PC-9 (cell line): ENCODE measurements at regions not wholly inside any gene's neighbourhood (a gene's known extent, or its start where the extent isn't known, plus 50 kb on each side); places are given as distances from the start of the nearest gene placed in this dataset.

Source experiments
- EZH2 ChIP-seq: fragments of 200-600 bp; sonication (generic); IDR thresholded peaks from 2 replicates; pipeline ENCODE4 v1.8.0; 2017; ENCODE audit warnings: antibody characterized with exemption, low read depth
- TF ChIP-seq, protein P1 (sequence below): fragments of 200-600 bp; sonication (generic); conservative IDR thresholded peaks from 2 replicates; pipeline ENCODE4 v1.6.1; 2017; ENCODE audit warnings: mixed run types, antibody characterized with exemption, mild to moderate bottlenecking, moderate library complexity

DNA sequence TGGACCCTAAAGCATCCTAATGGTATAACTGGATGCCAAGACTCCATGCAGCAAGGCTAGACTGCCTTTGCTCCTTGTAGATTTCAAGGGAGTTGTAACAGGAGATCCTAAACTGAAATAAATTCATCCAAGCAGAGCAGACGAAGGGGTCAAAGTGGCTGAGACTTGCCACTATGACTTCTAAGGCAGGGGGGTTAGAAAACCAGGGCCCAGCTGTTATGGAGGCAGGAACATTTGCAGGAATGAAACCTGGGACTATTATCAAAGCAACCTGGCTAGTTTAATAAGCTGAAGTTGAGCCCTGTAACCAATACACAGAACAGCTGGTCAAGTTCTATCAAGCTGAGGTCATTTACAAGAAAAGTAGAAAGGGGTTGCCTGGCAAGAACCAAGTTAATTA is 122.2 kb upstream of the TRPC6 start:
- TF ChIP-seq, protein P1, sequence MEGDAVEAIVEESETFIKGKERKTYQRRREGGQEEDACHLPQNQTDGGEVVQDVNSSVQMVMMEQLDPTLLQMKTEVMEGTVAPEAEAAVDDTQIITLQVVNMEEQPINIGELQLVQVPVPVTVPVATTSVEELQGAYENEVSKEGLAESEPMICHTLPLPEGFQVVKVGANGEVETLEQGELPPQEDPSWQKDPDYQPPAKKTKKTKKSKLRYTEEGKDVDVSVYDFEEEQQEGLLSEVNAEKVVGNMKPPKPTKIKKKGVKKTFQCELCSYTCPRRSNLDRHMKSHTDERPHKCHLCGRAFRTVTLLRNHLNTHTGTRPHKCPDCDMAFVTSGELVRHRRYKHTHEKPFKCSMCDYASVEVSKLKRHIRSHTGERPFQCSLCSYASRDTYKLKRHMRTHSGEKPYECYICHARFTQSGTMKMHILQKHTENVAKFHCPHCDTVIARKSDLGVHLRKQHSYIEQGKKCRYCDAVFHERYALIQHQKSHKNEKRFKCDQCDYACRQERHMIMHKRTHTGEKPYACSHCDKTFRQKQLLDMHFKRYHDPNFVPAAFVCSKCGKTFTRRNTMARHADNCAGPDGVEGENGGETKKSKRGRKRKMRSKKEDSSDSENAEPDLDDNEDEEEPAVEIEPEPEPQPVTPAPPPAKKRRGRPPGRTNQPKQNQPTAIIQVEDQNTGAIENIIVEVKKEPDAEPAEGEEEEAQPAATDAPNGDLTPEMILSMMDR = no peak
- TF ChIP-seq EZH2 = no peak
